PC-9 (cell line): ENCODE measurements at regions not wholly inside any gene's neighbourhood (a gene's known extent, or its start where the extent isn't known, plus 50 kb on each side); places are given as distances from the start of the nearest gene placed in this dataset.

Experiments
- EZH2 ChIP-seq: fragments of 200-600 bp; sonication (generic); IDR thresholded peaks from 2 replicates; pipeline ENCODE4 v1.8.0; 2017; ENCODE audit warnings: antibody characterized with exemption, low read depth
- TF ChIP-seq, protein P1 (sequence below): fragments of 200-600 bp; sonication (generic); conservative IDR thresholded peaks from 2 replicates; pipeline ENCODE4 v1.6.1; 2017; ENCODE audit warnings: mixed run types, antibody characterized with exemption, mild to moderate bottlenecking, moderate library complexity

- TF ChIP-seq, protein P1, sequence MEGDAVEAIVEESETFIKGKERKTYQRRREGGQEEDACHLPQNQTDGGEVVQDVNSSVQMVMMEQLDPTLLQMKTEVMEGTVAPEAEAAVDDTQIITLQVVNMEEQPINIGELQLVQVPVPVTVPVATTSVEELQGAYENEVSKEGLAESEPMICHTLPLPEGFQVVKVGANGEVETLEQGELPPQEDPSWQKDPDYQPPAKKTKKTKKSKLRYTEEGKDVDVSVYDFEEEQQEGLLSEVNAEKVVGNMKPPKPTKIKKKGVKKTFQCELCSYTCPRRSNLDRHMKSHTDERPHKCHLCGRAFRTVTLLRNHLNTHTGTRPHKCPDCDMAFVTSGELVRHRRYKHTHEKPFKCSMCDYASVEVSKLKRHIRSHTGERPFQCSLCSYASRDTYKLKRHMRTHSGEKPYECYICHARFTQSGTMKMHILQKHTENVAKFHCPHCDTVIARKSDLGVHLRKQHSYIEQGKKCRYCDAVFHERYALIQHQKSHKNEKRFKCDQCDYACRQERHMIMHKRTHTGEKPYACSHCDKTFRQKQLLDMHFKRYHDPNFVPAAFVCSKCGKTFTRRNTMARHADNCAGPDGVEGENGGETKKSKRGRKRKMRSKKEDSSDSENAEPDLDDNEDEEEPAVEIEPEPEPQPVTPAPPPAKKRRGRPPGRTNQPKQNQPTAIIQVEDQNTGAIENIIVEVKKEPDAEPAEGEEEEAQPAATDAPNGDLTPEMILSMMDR = no peak
- TF ChIP-seq EZH2 = no peak
Measured at GRCh38 chr3:43893727-43894126, 203.0 kb downstream of the ABHD5 start.
